ENCODE measurements at regions not wholly inside any gene's neighbourhood (a gene's known extent, or its start where the extent isn't known, plus 50 kb on each side); places are given as distances from the start of the nearest gene placed in this dataset.

GRCh38 chr6:21382821-21383449 lies 210.6 kb upstream of the SOX4 start:
- no peak for DNase-seq (ENCODE audit: low spot score in 2 of 2)
- no peak overlapping the region for H3K27ac ChIP-seq
- no peaks in the 10 kb centered on the region for H3K9me3 ChIP-seq
- no peak overlapping the region for H3K4me3 ChIP-seq
- H3K27me3 ChIP-seq = no peaks in the 10 kb centered on the region
- H3K4me1 ChIP-seq = no peaks in the 10 kb centered on the region
- intact Hi-C loops (cut with DNase I; ENCODE audit: low total_unique reads) = no loop called here
- TF ChIP-seq, protein P1, sequence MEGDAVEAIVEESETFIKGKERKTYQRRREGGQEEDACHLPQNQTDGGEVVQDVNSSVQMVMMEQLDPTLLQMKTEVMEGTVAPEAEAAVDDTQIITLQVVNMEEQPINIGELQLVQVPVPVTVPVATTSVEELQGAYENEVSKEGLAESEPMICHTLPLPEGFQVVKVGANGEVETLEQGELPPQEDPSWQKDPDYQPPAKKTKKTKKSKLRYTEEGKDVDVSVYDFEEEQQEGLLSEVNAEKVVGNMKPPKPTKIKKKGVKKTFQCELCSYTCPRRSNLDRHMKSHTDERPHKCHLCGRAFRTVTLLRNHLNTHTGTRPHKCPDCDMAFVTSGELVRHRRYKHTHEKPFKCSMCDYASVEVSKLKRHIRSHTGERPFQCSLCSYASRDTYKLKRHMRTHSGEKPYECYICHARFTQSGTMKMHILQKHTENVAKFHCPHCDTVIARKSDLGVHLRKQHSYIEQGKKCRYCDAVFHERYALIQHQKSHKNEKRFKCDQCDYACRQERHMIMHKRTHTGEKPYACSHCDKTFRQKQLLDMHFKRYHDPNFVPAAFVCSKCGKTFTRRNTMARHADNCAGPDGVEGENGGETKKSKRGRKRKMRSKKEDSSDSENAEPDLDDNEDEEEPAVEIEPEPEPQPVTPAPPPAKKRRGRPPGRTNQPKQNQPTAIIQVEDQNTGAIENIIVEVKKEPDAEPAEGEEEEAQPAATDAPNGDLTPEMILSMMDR (IDR thresholded peaks at IDR 0.05) = no peak
- TF ChIP-seq POLR2A (IDR thresholded peaks at IDR 0.05) (no peak), POLR2AphosphoS5 (IDR thresholded peaks at IDR 0.05) (no peak)
- no peaks in the 10 kb centered on the region for H3K36me3 ChIP-seq

GRCh38 chr6:21383450-21384085 lies 210.0 kb upstream of the SOX4 start:
- Histone ChIP-seq H3K36me3 (no peaks in the 10 kb centered on the region), H3K4me3 (no peak overlapping the region), H3K4me1 (no peaks in the 10 kb centered on the region), H3K27me3 (no peaks in the 10 kb centered on the region), H3K27ac (no peak overlapping the region), H3K9me3 (no peaks in the 10 kb centered on the region)
- intact Hi-C loops (cut with DNase I; ENCODE audit: low total_unique reads) = no loop called here
- no peak for DNase-seq (ENCODE audit: low spot score in 2 of 2)
- TF ChIP-seq, protein P1 (IDR thresholded peaks at IDR 0.05) = no peak
- TF ChIP-seq POLR2AphosphoS5 (IDR thresholded peaks at IDR 0.05) = no peak
- TF ChIP-seq POLR2A (IDR thresholded peaks at IDR 0.05) = no peak

GRCh38 chr6:21384216-21384615 lies 209.3 kb upstream of the SOX4 start:
- no peak overlapping the region for H3K4me3 ChIP-seq
- no peak overlapping the region for H3K27ac ChIP-seq
- no peaks in the 10 kb centered on the region for H3K36me3 ChIP-seq
- intact Hi-C loops (cut with DNase I; ENCODE audit: low total_unique reads) = no loop called here
- DNase-seq (ENCODE audit: low spot score in 2 of 2) = no peak
- H3K27me3 ChIP-seq = no peaks in the 10 kb centered on the region
- H3K4me1 ChIP-seq = no peaks in the 10 kb centered on the region
- H3K9me3 ChIP-seq = no peaks in the 10 kb centered on the region
- TF ChIP-seq POLR2A (IDR thresholded peaks at IDR 0.05) = no peak
- TF ChIP-seq POLR2AphosphoS5 (IDR thresholded peaks at IDR 0.05) = no peak
- TF ChIP-seq, protein P1 (IDR thresholded peaks at IDR 0.05) = no peak

- TF ChIP-seq, protein P1 (IDR thresholded peaks at IDR 0.05) = no peak
- TF ChIP-seq POLR2AphosphoS5 (IDR thresholded peaks at IDR 0.05) (no peak), POLR2A (IDR thresholded peaks at IDR 0.05) (no peak)
- DNase-seq (ENCODE audit: low spot score in 2 of 2) = no peak
- H3K4me3 ChIP-seq = no peak overlapping the region
- no peaks in the 10 kb centered on the region for H3K4me1 ChIP-seq
- H3K9me3 ChIP-seq = no peaks in the 10 kb centered on the region
- intact Hi-C loops (cut with DNase I; ENCODE audit: low total_unique reads) = no loop called here
- H3K36me3 ChIP-seq = no peaks in the 10 kb centered on the region
- H3K27ac ChIP-seq = no peak overlapping the region
- H3K27me3 ChIP-seq = no peaks in the 10 kb centered on the region
Measured at GRCh38 chr6:21386744-21387143, 206.8 kb upstream of the SOX4 start.

- intact Hi-C loops (cut with DNase I; ENCODE audit: low total_unique reads) = no loop called here
- no peak overlapping the region for H3K4me3 ChIP-seq
- no peak overlapping the region for H3K27ac ChIP-seq
- DNase-seq (ENCODE audit: low spot score in 2 of 2) = no peak
- no peaks in the 10 kb centered on the region for H3K36me3 ChIP-seq
- H3K9me3 ChIP-seq = no peaks in the 10 kb centered on the region
- TF ChIP-seq, protein P1 (IDR thresholded peaks at IDR 0.05) = no peak
- TF ChIP-seq POLR2AphosphoS5 (IDR thresholded peaks at IDR 0.05) = no peak
- TF ChIP-seq POLR2A (IDR thresholded peaks at IDR 0.05) = no peak
- H3K4me1 ChIP-seq = no peaks in the 10 kb centered on the region
- no peaks in the 10 kb centered on the region for H3K27me3 ChIP-seq
Measured at GRCh38 chr6:21390532-21391213, 202.9 kb upstream of the SOX4 start.
